ENCODE measurements at regions not wholly inside any gene's neighbourhood (a gene's known extent, or its start where the extent isn't known, plus 50 kb on each side); places are given as distances from the start of the nearest gene placed in this dataset.

DNA sequence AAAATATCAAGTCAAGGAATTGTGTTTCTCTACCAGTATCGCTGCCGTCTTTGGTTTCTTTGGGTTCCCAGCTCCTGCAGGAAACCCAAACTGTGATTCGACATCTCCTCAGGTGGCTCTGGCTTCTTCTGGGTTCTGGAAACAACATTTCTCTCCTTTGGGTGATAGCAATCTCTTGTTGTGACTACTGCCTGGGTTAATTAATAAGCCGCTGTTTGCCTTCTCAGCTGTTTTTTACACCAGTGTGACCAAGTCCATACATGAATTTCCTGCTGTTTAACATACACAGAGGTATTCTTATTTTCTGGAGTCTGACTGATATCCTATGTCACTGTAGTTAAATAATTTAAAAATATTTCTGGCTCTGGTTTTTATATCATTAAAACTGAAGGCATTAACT lies 112.5 kb upstream of the DCC start:
- no peaks in the 10 kb centered on the region; a peak in 2 of 5 replicates for H3K9me3 Mint-ChIP-seq
- Histone ChIP-seq H2BK12ac (ENCODE audit: insufficient read length, low read depth, low read length) (no peak overlapping the region), H3K4me2 (ENCODE audit: insufficient read depth, insufficient read length, low read length) (no peak overlapping the region), H2BK5ac (ENCODE audit: insufficient read length, low read length) (no peak overlapping the region), H2BK20ac (ENCODE audit: low read depth, low read length, poor library complexity, severe bottlenecking) (no peak overlapping the region), H3K79me1 (ENCODE audit: insufficient read depth, low read depth, low read length, poor library complexity, severe bottlenecking) (no peaks in the 10 kb centered on the region), H3K27me3 (ENCODE audit: insufficient read depth, low read length) (no peaks in the 10 kb centered on the region), H3K56ac (ENCODE audit: insufficient read length, low read depth, low read length) (no peak overlapping the region), H4K91ac (ENCODE audit: insufficient read length, low read depth, low read length) (no peak overlapping the region), H3K18ac (ENCODE audit: insufficient read length, low read depth, low read length) (no peak overlapping the region), H3K27ac (ENCODE audit: insufficient read length, low read depth, low read length) (no peak overlapping the region), H3K79me2 (ENCODE audit: insufficient read depth, low read length) (no peaks in the 10 kb centered on the region), H3K23ac (ENCODE audit: insufficient read length, low read depth, low read length) (no peak overlapping the region), H3K4me1 (ENCODE audit: insufficient read depth, low read length) (no peaks in the 10 kb centered on the region), H3K4ac (ENCODE audit: low read depth, low read length) (no peak overlapping the region), H3K9ac (ENCODE audit: extremely low read depth, insufficient read length, low read length) (no peak overlapping the region), H4K5ac (ENCODE audit: insufficient read length, low read depth, low read length) (no peak overlapping the region), H3K14ac (ENCODE audit: insufficient read depth, low read length) (no peak overlapping the region), H2BK15ac (ENCODE audit: low read depth, low read length) (no peak overlapping the region), H2AFZ (ENCODE audit: low read length) (no peak overlapping the region), H3K23me2 (ENCODE audit: insufficient read length, low read depth, low read length, poor library complexity, severe bottlenecking) (no peaks in the 10 kb centered on the region), H3K9me3 (ENCODE audit: control insufficient read depth, low read depth, low read length) (no peaks in the 10 kb centered on the region), H4K20me1 (ENCODE audit: control insufficient read depth, insufficient read depth, insufficient read length) (no peaks in the 10 kb centered on the region), H4K8ac (replicated peaks; ENCODE audit: insufficient read length, low read depth, low read length) (no peak overlapping the region), H2AK5ac (ENCODE audit: insufficient read length, low read length) (no peak overlapping the region), H2BK120ac (ENCODE audit: low read depth, low read length, poor library complexity, severe bottlenecking) (no peak overlapping the region), H3T11ph (ENCODE audit: low read length) (no peak overlapping the region)
- peaks cover 0 to 4% (median 0%) of the 10 kb centered on the region in 3 experiments; a peak in 1 of 7 replicates for H3K36me3 Mint-ChIP-seq (ENCODE audit: insufficient read depth in 1 of 3, low read depth in 3 of 3)
- no CpG with 5 or more reads among the region's 4 CpGs for WGBS (ENCODE audit: extremely low coverage, insufficient read length, low lambda C conversion rate)
- no peak overlapping the region for H3K4me3 Mint-ChIP-seq
- peaks cover 13 to 14% of the 10 kb centered on the region in 2 experiments for H3K4me1 Mint-ChIP-seq
- TF ChIP-seq, protein P1, sequence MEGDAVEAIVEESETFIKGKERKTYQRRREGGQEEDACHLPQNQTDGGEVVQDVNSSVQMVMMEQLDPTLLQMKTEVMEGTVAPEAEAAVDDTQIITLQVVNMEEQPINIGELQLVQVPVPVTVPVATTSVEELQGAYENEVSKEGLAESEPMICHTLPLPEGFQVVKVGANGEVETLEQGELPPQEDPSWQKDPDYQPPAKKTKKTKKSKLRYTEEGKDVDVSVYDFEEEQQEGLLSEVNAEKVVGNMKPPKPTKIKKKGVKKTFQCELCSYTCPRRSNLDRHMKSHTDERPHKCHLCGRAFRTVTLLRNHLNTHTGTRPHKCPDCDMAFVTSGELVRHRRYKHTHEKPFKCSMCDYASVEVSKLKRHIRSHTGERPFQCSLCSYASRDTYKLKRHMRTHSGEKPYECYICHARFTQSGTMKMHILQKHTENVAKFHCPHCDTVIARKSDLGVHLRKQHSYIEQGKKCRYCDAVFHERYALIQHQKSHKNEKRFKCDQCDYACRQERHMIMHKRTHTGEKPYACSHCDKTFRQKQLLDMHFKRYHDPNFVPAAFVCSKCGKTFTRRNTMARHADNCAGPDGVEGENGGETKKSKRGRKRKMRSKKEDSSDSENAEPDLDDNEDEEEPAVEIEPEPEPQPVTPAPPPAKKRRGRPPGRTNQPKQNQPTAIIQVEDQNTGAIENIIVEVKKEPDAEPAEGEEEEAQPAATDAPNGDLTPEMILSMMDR (conservative IDR thresholded peaks at IDR 0.05) = no peak
- no peak for DNase-seq
- H3K27ac Mint-ChIP-seq = no peak overlapping the region
- H3K27me3 Mint-ChIP-seq (ENCODE audit: low read depth) = no peaks in the 10 kb centered on the region
